ENCODE measurements at regions not wholly inside any gene's neighbourhood (a gene's known extent, or its start where the extent isn't known, plus 50 kb on each side); places are given as distances from the start of the nearest gene placed in this dataset.

GRCh38 chr6:91330896-91331295 is 744.0 kb upstream of the MAP3K7 start:
- no peak for TF ChIP-seq POLR2A (IDR thresholded peaks at IDR 0.05)
- TF ChIP-seq CTCF (IDR thresholded peaks at IDR 0.05): no peak
